IMR-90 (cell line): ENCODE measurements at regions not wholly inside any gene's neighbourhood (a gene's known extent, or its start where the extent isn't known, plus 50 kb on each side); places are given as distances from the start of the nearest gene placed in this dataset.

Source experiments
- ATAC-seq: fragments of 200-7000 bp; cut with Tn5 transposase; 2 replicates; pipeline ENCODE4 v1.9.1; 2020; ENCODE audit warnings: low read depth, mild to moderate bottlenecking, moderate library complexity
- BruUV-seq: library from RNA; stranded (reverse); fragments of 400-500 nt; replicated peaks from 2 replicates; lab custom pipeline; 2021; lab: Mats Ljungman, UMichigan
- CTCF ChIA-PET: fragments of 300-600 bp; formaldehyde crosslinking; extraction: SDS; loops from one replicate; lab custom pipeline; 2021; ENCODE audit warnings: antibody characterized with exemption; lab: Yijun Ruan, JAX
- POLR2A ChIA-PET: fragments of 300-600 bp; sonication (Branson Sonifier 250); formaldehyde crosslinking; loops from one replicate; lab custom pipeline; 2022; ENCODE audit warnings: antibody characterized with exemption; ENCODE audit not compliant: unreplicated experiment; lab: Charles Lee
- DNase-seq: peaks from one replicate; pipeline ENCODE4 v3.0.0; 2013
- H2AFZ ChIP-seq: replicated peaks from 2 replicates; pipeline ENCODE3; 2013; ENCODE audit warnings: low read length, mild to moderate bottlenecking; ENCODE audit not compliant: poor library complexity
- H2AK5ac ChIP-seq: 2 replicates; pipeline ENCODE4 v1.6.1; 2013; ENCODE audit warnings: low read depth, low read length, inconsistent platforms
- H2AK9ac ChIP-seq: replicated peaks from 2 replicates; pipeline ENCODE3; 2013; ENCODE audit warnings: mild to moderate bottlenecking, low read depth, low read length, moderate library complexity; ENCODE audit not compliant: poor library complexity
- H2BK120ac ChIP-seq: 2 replicates; pipeline ENCODE4 v1.6.1; 2013; ENCODE audit warnings: low read depth, low read length, inconsistent platforms
- H2BK15ac ChIP-seq: 3 replicates; pipeline ENCODE4 v1.6.1; 2013; ENCODE audit warnings: low read depth, low read length, inconsistent platforms
- H2BK20ac ChIP-seq: 2 replicates; pipeline ENCODE4 v1.6.1; 2013; ENCODE audit warnings: low read depth, mild to moderate bottlenecking, inconsistent platforms, low read length, moderate library complexity
- H2BK5ac ChIP-seq: 2 replicates; pipeline ENCODE4 v1.6.1; 2013; ENCODE audit warnings: mild to moderate bottlenecking, low read depth, low read length, inconsistent platforms; ENCODE audit not compliant: poor library complexity, severe bottlenecking
- H3K14ac ChIP-seq: replicated peaks from 2 replicates; pipeline ENCODE4 v1.6.1; 2013; ENCODE audit warnings: low read depth, low read length, inconsistent platforms
- H3K18ac ChIP-seq: 2 replicates; pipeline ENCODE4 v1.6.1; 2013; ENCODE audit warnings: low read depth, low read length, control low read depth
- H3K23ac ChIP-seq: 2 replicates; pipeline ENCODE4 v1.6.1; 2013; ENCODE audit warnings: low read depth, low read length, inconsistent platforms
- H3K27ac ChIP-seq: 2 replicates; pipeline ENCODE4 v1.5.1; 2013; ENCODE audit warnings: mild to moderate bottlenecking, control low read depth, low read length; ENCODE audit not compliant: insufficient read depth
- H3K27me3 ChIP-seq: 2 replicates; pipeline ENCODE4 v1.6.1; 2013; ENCODE audit warnings: low read length; ENCODE audit not compliant: control insufficient read depth, insufficient read depth
- H3K36me3 ChIP-seq: 2 replicates; pipeline ENCODE4 v1.6.1; 2013; ENCODE audit warnings: low read length, mixed read lengths; ENCODE audit not compliant: control insufficient read depth, insufficient read depth
- H3K4ac ChIP-seq: 2 replicates; pipeline ENCODE4 v1.6.1; 2013; ENCODE audit warnings: low read depth, low read length, inconsistent platforms
- H3K4me1 ChIP-seq: 2 replicates; pipeline ENCODE4 v1.6.1; 2013; ENCODE audit warnings: low read length, mixed read lengths; ENCODE audit not compliant: control insufficient read depth, insufficient read depth
- H3K4me2 ChIP-seq: 2 replicates; pipeline ENCODE4 v1.6.1; 2013; ENCODE audit warnings: low read depth, mild to moderate bottlenecking, control low read depth, low read length, moderate library complexity
- H3K4me3 ChIP-seq: 2 replicates; pipeline ENCODE4 v1.5.1; 2013; ENCODE audit warnings: low read depth, mild to moderate bottlenecking, control low read depth, low read length, moderate library complexity; ENCODE audit not compliant: insufficient read depth
- H3K56ac ChIP-seq: 2 replicates; pipeline ENCODE4 v1.6.1; 2013; ENCODE audit warnings: low read length, inconsistent platforms; ENCODE audit not compliant: insufficient read depth; ENCODE audit errors: extremely low read depth
- H3K79me1 ChIP-seq, 2 experiments: 2 replicates each; pipeline ENCODE4 v1.6.1; 2013; ENCODE audit warnings: low read length in 2 of 2, inconsistent platforms in 1 of 2, low read depth in 1 of 2
- H3K9ac ChIP-seq: 2 replicates; pipeline ENCODE4 v1.6.1; 2013; ENCODE audit warnings: low read depth, low read length, control low read depth
- H3K9me1 ChIP-seq: 2 replicates; pipeline ENCODE4 v1.6.1; 2013; ENCODE audit warnings: low read length, inconsistent platforms; ENCODE audit not compliant: insufficient read depth
- H3K9me3 ChIP-seq: 2 replicates; pipeline ENCODE4 v1.6.1; 2013; ENCODE audit warnings: low read length; ENCODE audit not compliant: control insufficient read depth, insufficient read depth
- H4K20me1 ChIP-seq: 2 replicates; pipeline ENCODE4 v1.6.1; 2013; ENCODE audit warnings: low read length, inconsistent platforms; ENCODE audit not compliant: insufficient read depth
- H4K5ac ChIP-seq: 2 replicates; pipeline ENCODE4 v1.6.1; 2013; ENCODE audit warnings: mild to moderate bottlenecking, low read depth, low read length, control low read depth
- H4K8ac ChIP-seq, 2 experiments: 2 replicates each; pipeline ENCODE4 v1.6.1; 2013; ENCODE audit warnings: low read depth in 2 of 2, low read length in 2 of 2, control low read depth in 1 of 2, inconsistent platforms in 1 of 2
- H4K91ac ChIP-seq: 2 replicates; pipeline ENCODE4 v1.6.1; 2013; ENCODE audit warnings: low read depth, low read length, inconsistent platforms; ENCODE audit not compliant: insufficient read depth
- BHLHE40 ChIP-seq: fragments of 150-350 bp; IDR thresholded peaks from 2 replicates; pipeline ENCODE4 v1.6.1; 2016; ENCODE audit warnings: mild to moderate bottlenecking, low read depth, low read length
- CEBPB ChIP-seq: IDR thresholded peaks from 2 replicates; pipeline ENCODE4 v1.6.1; 2012; ENCODE audit warnings: low read depth, low read length, improper control_type of control experiment
- CHD1 ChIP-seq: IDR thresholded peaks from 2 replicates; pipeline ENCODE4 v1.6.1; 2012; ENCODE audit warnings: low read depth, low read length, improper control_type of control experiment
- FOS ChIP-seq: fragments of 150-350 bp; IDR thresholded peaks from 2 replicates; pipeline ENCODE4 v1.6.1; 2016; ENCODE audit warnings: low read depth, low read length
- MAFK ChIP-seq: IDR thresholded peaks from 2 replicates; pipeline ENCODE4 v1.6.1; 2012; ENCODE audit warnings: low read depth, low read length, improper control_type of control experiment
- MXI1 ChIP-seq: IDR thresholded peaks from 2 replicates; pipeline ENCODE4 v1.6.1; 2012; ENCODE audit warnings: low read depth, mild to moderate bottlenecking, low read length, moderate library complexity, borderline replicate concordance
- NFE2L2 ChIP-seq: fragments of 150-350 bp; IDR thresholded peaks from 2 replicates; pipeline ENCODE4 v1.6.1; 2016; ENCODE audit warnings: low read depth, mild to moderate bottlenecking, low read length
- POLR2A ChIP-seq: IDR thresholded peaks from 2 replicates; pipeline ENCODE4 v1.6.1; 2012; ENCODE audit warnings: mild to moderate bottlenecking, low read depth, low read length
- RAD21 ChIP-seq: IDR thresholded peaks from 2 replicates; pipeline ENCODE4 v1.6.1; 2012; ENCODE audit warnings: low read length, improper control_type of control experiment
- RCOR1 ChIP-seq: IDR thresholded peaks from 2 replicates; pipeline ENCODE4 v1.6.1; 2012; ENCODE audit warnings: mild to moderate bottlenecking, low read length, improper control_type of control experiment; ENCODE audit not compliant: insufficient replicate concordance
- RFX5 ChIP-seq: IDR thresholded peaks from 2 replicates; pipeline ENCODE4 v1.8.0; 2012; ENCODE audit warnings: low read depth, mild to moderate bottlenecking, low read length, moderate library complexity
- SMC3 ChIP-seq: fragments of 150-350 bp; IDR thresholded peaks from 2 replicates; pipeline ENCODE4 v1.6.1; 2016; ENCODE audit warnings: low read depth, mild to moderate bottlenecking, antibody characterized with exemption, low read length, moderate library complexity
- WGBS, 2 experiments: methylation state at CpG; one replicate each; pipeline versions ENCODE4 v1.1.5 to v1.1.7; 2013; ENCODE audit warnings: missing lambda C conversion rate in 2 of 2; ENCODE audit not compliant: insufficient read length in 1 of 2; ENCODE audit errors: extremely low coverage in 2 of 2; 5-methylcytosine and 5-hydroxymethylcytosine counted together
- dilution Hi-C: fragments of 300-500 bp; cut with HindIII; formaldehyde crosslinking; loops from one replicate; pipeline ENCODE4 v1.14.3; 2018; ENCODE audit warnings: low sequenced_read_pairs; ENCODE audit not compliant: unreplicated experiment
- in situ Hi-C: fragments of 300-500 bp; cut with MboI; formaldehyde crosslinking; loops from 3 replicates; pipeline ENCODE4 v1.14.3; 2019; ENCODE audit warnings: low sequenced_read_pairs, inconsistent platforms, mixed read lengths
- intact Hi-C: fragments of 100-400 bp; cut with micrococcal nuclease; formaldehyde crosslinking; loops from 2 replicates; pipeline ENCODE4 v1.10.0; 2022
- TF ChIP-seq, protein P1 (sequence below): fragments of 150-350 bp; IDR thresholded peaks from 2 replicates; pipeline ENCODE4 v1.6.1; 2016; ENCODE audit warnings: low read depth, mild to moderate bottlenecking, low read length, moderate library complexity, borderline replicate concordance
- TF ChIP-seq, protein P2 (sequence below): conservative IDR thresholded peaks from 2 replicates; pipeline ENCODE4 v1.5.1; 2012; ENCODE audit warnings: mild to moderate bottlenecking, low read depth, low read length, improper control_type of control experiment
- TF ChIP-seq, protein P3 (sequence below): fragments of 150-350 bp; IDR thresholded peaks from 2 replicates; pipeline ENCODE4 v1.6.1; 2017; ENCODE audit warnings: mild to moderate bottlenecking, antibody characterized with exemption, low read length, low read depth

DNA sequence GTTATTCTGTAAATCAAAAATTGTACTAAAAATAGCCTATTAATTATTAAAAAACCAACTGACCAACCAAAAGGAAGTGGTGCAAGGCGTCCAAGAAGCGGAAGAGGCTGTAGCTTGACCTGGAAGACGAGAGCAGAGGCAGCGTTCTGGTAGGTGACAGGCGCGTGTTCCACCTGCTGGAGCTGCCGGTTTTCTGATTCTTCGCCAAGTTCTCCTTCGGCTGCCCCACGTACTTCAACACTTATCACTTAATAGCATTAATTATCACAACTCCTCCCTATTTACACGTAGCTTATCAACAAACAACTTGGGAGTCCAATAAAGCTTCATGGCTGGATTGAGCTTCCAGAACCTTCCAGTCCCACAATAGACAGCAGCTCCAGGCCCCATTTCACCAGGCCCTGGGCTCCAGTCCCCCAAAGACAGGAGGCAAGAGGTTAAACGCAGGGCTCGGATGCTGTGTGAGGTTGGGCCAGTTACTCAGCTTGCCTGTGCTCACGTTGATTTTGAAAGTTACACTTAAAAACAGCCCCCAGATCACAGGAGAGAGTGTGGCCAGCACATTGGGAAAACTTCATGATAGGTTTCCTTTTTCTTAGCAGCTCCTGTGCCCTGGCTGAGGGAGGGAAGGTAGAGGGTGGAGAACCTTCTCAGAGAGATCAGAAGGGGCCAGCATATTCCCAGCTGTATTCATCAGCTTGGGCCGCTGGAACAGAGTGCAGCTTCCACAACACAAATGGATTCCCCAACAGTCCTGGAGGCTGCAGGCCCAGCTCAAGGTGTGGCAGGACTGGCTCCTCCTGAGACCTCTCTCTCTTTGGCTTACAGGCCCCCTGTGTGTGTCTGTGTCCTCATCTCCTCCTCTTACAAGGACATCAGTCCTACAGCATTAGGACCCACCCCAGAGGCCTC, 54.2 kb upstream of the FGF3 start:
- no peak overlapping the region for H4K91ac ChIP-seq
- intact Hi-C loops (no loop called here), in situ Hi-C loops (no loop called here), dilution Hi-C loops (no loop called here)
- POLR2A ChIA-PET, result no interaction called here
- no peak overlapping the region for H3K9ac ChIP-seq
- H4K8ac ChIP-seq, result no peak overlapping the region
- H3K79me1 ChIP-seq, result no peaks in the 10 kb centered on the region
- no peak overlapping the region for H3K14ac ChIP-seq
- ATAC-seq (no peak), DNase-seq (no peak)
- no peak overlapping the region for H2BK15ac ChIP-seq
- no peak overlapping the region for H2BK120ac ChIP-seq
- H2AK5ac ChIP-seq, result no peak overlapping the region
- BruUV-seq, result no TSS peak
- peaks cover 54% of the 10 kb centered on the region for H3K27me3 ChIP-seq
- H3K4me2 ChIP-seq, result no peak overlapping the region
- no peak overlapping the region for H3K23ac ChIP-seq
- no peaks in the 10 kb centered on the region for H4K20me1 ChIP-seq
- H3K56ac ChIP-seq, result no peak overlapping the region
- CTCF ChIA-PET, result interaction anchor here (0.6 to 0.8 kb wide), 2 partner anchors 15 to 327 kb away, joined by 4 read pairs; no protein-coding TSS in a partner anchor
- H3K36me3 ChIP-seq, result no peaks in the 10 kb centered on the region
- no peak overlapping the region for H3K4me3 ChIP-seq
- H3K27ac ChIP-seq, result no peak overlapping the region
- peaks cover 6% of the 10 kb centered on the region; the same call in 1 of the 2 replicates for H3K9me1 ChIP-seq
- no peak overlapping the region for H3K4ac ChIP-seq
- no peak overlapping the region for H3K18ac ChIP-seq
- H4K5ac ChIP-seq, result no peak overlapping the region
- no peak overlapping the region for H2AFZ ChIP-seq
- no peak overlapping the region for H2BK5ac ChIP-seq
- H2AK9ac ChIP-seq, result no peak overlapping the region
- H3K9me3 ChIP-seq, result peaks cover 3% of the 10 kb centered on the region
- no peaks in the 10 kb centered on the region for H3K4me1 ChIP-seq
- no peak overlapping the region for H2BK20ac ChIP-seq
- WGBS, 2 experiments, result 56% methylated on average over 8 of the region's 15 CpGs; no CpG with 5 or more reads in 1 of the 2 experiments
- TF ChIP-seq BHLHE40, result no peak
- no peak for TF ChIP-seq RAD21
- TF ChIP-seq FOS, result no peak
- TF ChIP-seq, protein P1, sequence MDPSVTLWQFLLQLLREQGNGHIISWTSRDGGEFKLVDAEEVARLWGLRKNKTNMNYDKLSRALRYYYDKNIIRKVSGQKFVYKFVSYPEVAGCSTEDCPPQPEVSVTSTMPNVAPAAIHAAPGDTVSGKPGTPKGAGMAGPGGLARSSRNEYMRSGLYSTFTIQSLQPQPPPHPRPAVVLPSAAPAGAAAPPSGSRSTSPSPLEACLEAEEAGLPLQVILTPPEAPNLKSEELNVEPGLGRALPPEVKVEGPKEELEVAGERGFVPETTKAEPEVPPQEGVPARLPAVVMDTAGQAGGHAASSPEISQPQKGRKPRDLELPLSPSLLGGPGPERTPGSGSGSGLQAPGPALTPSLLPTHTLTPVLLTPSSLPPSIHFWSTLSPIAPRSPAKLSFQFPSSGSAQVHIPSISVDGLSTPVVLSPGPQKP, result no peak
- no peak for TF ChIP-seq RFX5
- TF ChIP-seq MXI1, result no peak
- TF ChIP-seq, protein P2, sequence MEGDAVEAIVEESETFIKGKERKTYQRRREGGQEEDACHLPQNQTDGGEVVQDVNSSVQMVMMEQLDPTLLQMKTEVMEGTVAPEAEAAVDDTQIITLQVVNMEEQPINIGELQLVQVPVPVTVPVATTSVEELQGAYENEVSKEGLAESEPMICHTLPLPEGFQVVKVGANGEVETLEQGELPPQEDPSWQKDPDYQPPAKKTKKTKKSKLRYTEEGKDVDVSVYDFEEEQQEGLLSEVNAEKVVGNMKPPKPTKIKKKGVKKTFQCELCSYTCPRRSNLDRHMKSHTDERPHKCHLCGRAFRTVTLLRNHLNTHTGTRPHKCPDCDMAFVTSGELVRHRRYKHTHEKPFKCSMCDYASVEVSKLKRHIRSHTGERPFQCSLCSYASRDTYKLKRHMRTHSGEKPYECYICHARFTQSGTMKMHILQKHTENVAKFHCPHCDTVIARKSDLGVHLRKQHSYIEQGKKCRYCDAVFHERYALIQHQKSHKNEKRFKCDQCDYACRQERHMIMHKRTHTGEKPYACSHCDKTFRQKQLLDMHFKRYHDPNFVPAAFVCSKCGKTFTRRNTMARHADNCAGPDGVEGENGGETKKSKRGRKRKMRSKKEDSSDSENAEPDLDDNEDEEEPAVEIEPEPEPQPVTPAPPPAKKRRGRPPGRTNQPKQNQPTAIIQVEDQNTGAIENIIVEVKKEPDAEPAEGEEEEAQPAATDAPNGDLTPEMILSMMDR, result no peak
- no peak for TF ChIP-seq MAFK
- no peak for TF ChIP-seq NFE2L2
- TF ChIP-seq, protein P3, sequence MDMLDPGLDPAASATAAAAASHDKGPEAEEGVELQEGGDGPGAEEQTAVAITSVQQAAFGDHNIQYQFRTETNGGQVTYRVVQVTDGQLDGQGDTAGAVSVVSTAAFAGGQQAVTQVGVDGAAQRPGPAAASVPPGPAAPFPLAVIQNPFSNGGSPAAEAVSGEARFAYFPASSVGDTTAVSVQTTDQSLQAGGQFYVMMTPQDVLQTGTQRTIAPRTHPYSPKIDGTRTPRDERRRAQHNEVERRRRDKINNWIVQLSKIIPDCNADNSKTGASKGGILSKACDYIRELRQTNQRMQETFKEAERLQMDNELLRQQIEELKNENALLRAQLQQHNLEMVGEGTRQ, result no peak
- no peak for TF ChIP-seq SMC3
- TF ChIP-seq POLR2A, result no peak
- TF ChIP-seq RCOR1, result no peak
- TF ChIP-seq CHD1, result no peak
- TF ChIP-seq CEBPB, result no peak
